GM23338 (cell line): ENCODE measurements at regions not wholly inside any gene's neighbourhood (a gene's known extent, or its start where the extent isn't known, plus 50 kb on each side); places are given as distances from the start of the nearest gene placed in this dataset.

Experiments used
- ATAC-seq: fragments of 200-7000 bp; cut with Tn5 transposase; 3 replicates; pipeline ENCODE4 v1.9.1; 2020
- DNase-seq: peaks from one replicate; pipeline ENCODE4 v3.0.0-alpha.2; 2015; ENCODE audit warnings: low spot score
- H2AFZ ChIP-seq: fragments of 200-600 bp; sonication (generic); 2 replicates; pipeline ENCODE4 v1.8.0; 2016; ENCODE audit warnings: antibody characterized with exemption, mild to moderate bottlenecking, moderate library complexity
- H3F3A ChIP-seq: fragments of 200-600 bp; sonication (generic); replicated peaks from 2 replicates; pipeline ENCODE4 v1.8.0; 2017; ENCODE audit warnings: antibody characterized with exemption, mixed run types, low read depth
- H3K27ac ChIP-seq: fragments of 200-600 bp; sonication (generic); 2 replicates; pipeline ENCODE4 v1.6.1; 2016; ENCODE audit warnings: low read depth
- H3K27me3 ChIP-seq: fragments of 200-600 bp; sonication (generic); 2 replicates; pipeline ENCODE4 v1.8.0; 2016; ENCODE audit warnings: mild to moderate bottlenecking, mixed run types, moderate library complexity; ENCODE audit not compliant: insufficient read depth
- H3K36me3 ChIP-seq: fragments of 200-600 bp; sonication (generic); 2 replicates; pipeline ENCODE4 v1.8.0; 2016; ENCODE audit warnings: mild to moderate bottlenecking; ENCODE audit not compliant: insufficient read depth
- H3K4me1 ChIP-seq: fragments of 200-600 bp; sonication (generic); 2 replicates; pipeline ENCODE4 v1.8.0; 2016; ENCODE audit warnings: mild to moderate bottlenecking, moderate library complexity; ENCODE audit not compliant: insufficient read depth
- H3K4me2 ChIP-seq: fragments of 200-600 bp; sonication (generic); 2 replicates; pipeline ENCODE4 v1.7.1; 2017; ENCODE audit warnings: mixed run types
- H3K4me3 ChIP-seq: fragments of 200-600 bp; sonication (generic); 2 replicates; pipeline ENCODE4 v1.6.1; 2016; ENCODE audit warnings: mixed run types
- H3K79me2 ChIP-seq: fragments of 200-600 bp; sonication (generic); replicated peaks from 2 replicates; pipeline ENCODE4 v1.8.0; 2017; ENCODE audit warnings: mild to moderate bottlenecking; ENCODE audit not compliant: insufficient read depth
- H3K9me2 ChIP-seq: fragments of 200-600 bp; sonication (generic); 2 replicates; pipeline ENCODE4 v1.8.0; 2017; ENCODE audit not compliant: insufficient read depth
- H4K20me1 ChIP-seq: fragments of 200-600 bp; sonication (generic); replicated peaks from 2 replicates; pipeline ENCODE4 v1.8.0; 2017; ENCODE audit warnings: mild to moderate bottlenecking; ENCODE audit not compliant: insufficient read depth
- H3K27ac Mint-ChIP-seq: 2 replicates; pipeline ENCODE4 v1.8.0; 2020; ENCODE audit warnings: inconsistent platforms, mild to moderate bottlenecking, moderate library complexity, mixed read lengths
- H3K27me3 Mint-ChIP-seq: 3 replicates; pipeline ENCODE4 v1.8.0; 2022; ENCODE audit warnings: low read depth, mild to moderate bottlenecking, moderate library complexity, mixed read lengths, inconsistent platforms; ENCODE audit not compliant: insufficient read depth, poor library complexity
- H3K36me3 Mint-ChIP-seq: 3 replicates; pipeline ENCODE4 v1.8.0; 2021; ENCODE audit warnings: low read depth, mild to moderate bottlenecking, inconsistent platforms, moderate library complexity, mixed read lengths
- H3K4me1 Mint-ChIP-seq: 3 replicates; pipeline ENCODE4 v1.8.0; 2020; ENCODE audit warnings: mild to moderate bottlenecking, inconsistent platforms, mixed read lengths
- H3K4me3 Mint-ChIP-seq: 3 replicates; pipeline ENCODE4 v1.8.0; 2021; ENCODE audit warnings: moderate library complexity, mild to moderate bottlenecking, inconsistent platforms, mixed read lengths
- H3K9me3 Mint-ChIP-seq: 3 replicates; pipeline ENCODE4 v1.8.0; 2020; ENCODE audit warnings: moderate library complexity, mild to moderate bottlenecking, inconsistent platforms, mixed read lengths
- CREB1 ChIP-seq: fragments of 250-450 bp; sonication (Bioruptor Pico); IDR thresholded peaks from 2 replicates; pipeline ENCODE4 v1.5.0; 2020; ENCODE audit warnings: low read depth, mild to moderate bottlenecking, moderate library complexity
- CTCF ChIP-seq, 2 experiments: fragments of 200-600 bp in 1 of 2; sonication (generic) in 1 of 2; conservative IDR thresholded peaks; 2 replicates each; pipeline versions ENCODE4 v1.5.1 to v1.6.1; 2016 to 2017; ENCODE audit warnings: antibody characterized with exemption in 2 of 2, low read depth in 2 of 2, mild to moderate bottlenecking in 2 of 2, moderate library complexity in 1 of 2
- ETS1 ChIP-seq: IDR thresholded peaks from 2 replicates; pipeline ENCODE4 v1.6.1; 2016; ENCODE audit warnings: antibody characterized with exemption
- EZH2 ChIP-seq: fragments of 200-600 bp; sonication (generic); IDR thresholded peaks from one replicate; pipeline ENCODE4 v1.8.0; 2017; ENCODE audit warnings: antibody characterized with exemption, mild to moderate bottlenecking, low read depth; ENCODE audit not compliant: unreplicated experiment
- EZH2phosphoT487 ChIP-seq: fragments of 200-600 bp; sonication (generic); IDR thresholded peaks from one replicate; pipeline ENCODE4 v1.8.1; 2018; ENCODE audit warnings: antibody characterized with exemption; ENCODE audit not compliant: unreplicated experiment
- JUNB ChIP-seq: IDR thresholded peaks from one replicate; pipeline ENCODE4 v1.6.1; 2016; ENCODE audit warnings: antibody characterized with exemption; ENCODE audit not compliant: unreplicated experiment
- REST ChIP-seq: IDR thresholded peaks from one replicate; pipeline ENCODE4 v1.6.1; 2018; ENCODE audit warnings: antibody characterized with exemption; ENCODE audit not compliant: unreplicated experiment
- ZNF114 ChIP-seq: fragments of 250-450 bp; sonication (Bioruptor Pico); IDR thresholded peaks from 2 replicates; pipeline ENCODE4 v1.5.0; 2020; ENCODE audit warnings: mild to moderate bottlenecking, moderate library complexity
- ZNF462 ChIP-seq: fragments of 250-450 bp; sonication (Bioruptor Pico); IDR thresholded peaks from 2 replicates; pipeline ENCODE4 v1.5.0; 2020; ENCODE audit warnings: mild to moderate bottlenecking, moderate library complexity

GRCh38 chr19:30216453-30216852 lies 155.7 kb upstream of the ZNF536 start:
- no peaks in the 10 kb centered on the region for H3K9me3 Mint-ChIP-seq
- ATAC-seq, result no peak
- no peak overlapping the region for H3K27ac ChIP-seq

More at GRCh38 chr19:30216453-30216852, 155.7 kb upstream of the ZNF536 start:
- no peaks in the 10 kb centered on the region for H3K36me3 ChIP-seq
- H3K27me3 Mint-ChIP-seq, result peaks cover 4% of the 10 kb centered on the region
- no peaks in the 10 kb centered on the region for H3K4me1 ChIP-seq
- no peaks in the 10 kb centered on the region for H4K20me1 ChIP-seq
- no peak for DNase-seq
- H3K79me2 ChIP-seq, result no peaks in the 10 kb centered on the region
- 0 out of 2 replicates have a peak, but pooled peaks cover 5% of the 10 kb centered on the region for H3K27me3 ChIP-seq
- H3K9me2 ChIP-seq, result no peaks in the 10 kb centered on the region
- peaks cover 7% of the 10 kb centered on the region; the same call in 2 of the 3 replicates for H3K4me1 Mint-ChIP-seq
- H2AFZ ChIP-seq, result no peak overlapping the region
- H3F3A ChIP-seq, result no peaks in the 10 kb centered on the region
- TF ChIP-seq CREB1 (no peak), ZNF114 (CRISPR knock-in tag) (no peak), ETS1 (no peak), CTCF (conservative IDR thresholded peaks at IDR 0.05; ENCODE audit: low read depth in 2 of 2) (no peak), JUNB (no peak), ZNF462 (CRISPR knock-in tag) (no peak), REST (no peak), EZH2 (no peak), EZH2phosphoT487 (no peak)
- no peak overlapping the region for H3K4me2 ChIP-seq
- no peak overlapping the region for H3K27ac Mint-ChIP-seq
- H3K36me3 Mint-ChIP-seq, result no peaks in the 10 kb centered on the region
- H3K4me3 ChIP-seq, result no peak overlapping the region
- no peak overlapping the region for H3K4me3 Mint-ChIP-seq
